ENCODE measurements at regions not wholly inside any gene's neighbourhood (a gene's known extent, or its start where the extent isn't known, plus 50 kb on each side); places are given as distances from the start of the nearest gene placed in this dataset.

- Mint-ChIP-seq H3K9me3 (ENCODE audit: insufficient read depth) (no peaks in the 10 kb centered on the region), H3K36me3 (ENCODE audit: low read depth) (no peaks in the 10 kb centered on the region), H3K27me3 (ENCODE audit: low read depth) (no peaks in the 10 kb centered on the region), H3K4me3 (no peak overlapping the region), H3K27ac (no peak overlapping the region), H3K4me1 (ENCODE audit: low read depth) (peaks cover 2% of the 10 kb centered on the region)
- ChIA-PET CTCF (no interaction called here), POLR2A (no interaction called here)
- no peak for DNase-seq
- ATAC-seq = no peak
Measured at GRCh38 chr5:39505363-39505762, 80.6 kb upstream of the DAB2 start.

- DNase-seq (no peak), ATAC-seq (no peak)
- ChIA-PET POLR2A (no interaction called here), CTCF (no interaction called here)
- no peak overlapping the region for H3K27ac Mint-ChIP-seq
- H3K27me3 Mint-ChIP-seq (ENCODE audit: low read depth) = peaks cover 7% of the 10 kb centered on the region
- no peak overlapping the region for H3K4me3 Mint-ChIP-seq
- H3K4me1 Mint-ChIP-seq (ENCODE audit: low read depth) = peaks cover 2% of the 10 kb centered on the region
- no peaks in the 10 kb centered on the region for H3K9me3 Mint-ChIP-seq (ENCODE audit: insufficient read depth)
- no peaks in the 10 kb centered on the region for H3K36me3 Mint-ChIP-seq (ENCODE audit: low read depth)
Measured at GRCh38 chr5:39503155-39503554, 78.4 kb upstream of the DAB2 start.

- H3K27ac Mint-ChIP-seq = no peak overlapping the region
- no peaks in the 10 kb centered on the region for H3K36me3 Mint-ChIP-seq (ENCODE audit: low read depth)
- ChIA-PET POLR2A (no interaction called here), CTCF (no interaction called here)
- ATAC-seq (no peak), DNase-seq (no peak)
- H3K27me3 Mint-ChIP-seq (ENCODE audit: low read depth) = peaks cover 7% of the 10 kb centered on the region
- H3K4me1 Mint-ChIP-seq (ENCODE audit: low read depth) = peaks cover 2% of the 10 kb centered on the region
- H3K4me3 Mint-ChIP-seq = no peak overlapping the region
- no peaks in the 10 kb centered on the region for H3K9me3 Mint-ChIP-seq (ENCODE audit: insufficient read depth)
Measured at GRCh38 chr5:39502704-39503103, 77.9 kb upstream of the DAB2 start.

DNA sequence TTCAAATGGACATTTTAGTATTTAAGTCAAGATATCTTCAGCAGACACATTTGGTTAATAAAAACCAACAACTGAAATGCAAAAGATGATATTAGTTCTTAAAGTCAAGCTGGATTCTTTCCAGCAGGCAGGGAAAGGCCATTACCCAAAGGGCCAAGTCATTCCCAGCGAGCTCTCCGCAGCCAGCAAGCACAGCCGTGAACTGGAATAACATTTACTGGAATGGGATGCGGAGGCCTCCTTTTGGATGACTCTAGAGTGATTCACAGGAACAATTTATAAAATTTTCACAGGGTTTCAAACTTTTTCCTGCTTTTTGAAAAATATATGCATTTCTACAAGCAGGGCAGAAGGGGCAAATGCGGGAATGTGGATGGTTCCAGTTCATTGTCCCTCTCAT, 76.6 kb upstream of the DAB2 start:
- peaks cover 7% of the 10 kb centered on the region for H3K27me3 Mint-ChIP-seq (ENCODE audit: low read depth)

GRCh38 chr5:39500551-39501175, 75.9 kb upstream of the DAB2 start:
- Mint-ChIP-seq H3K27ac (no peak overlapping the region), H3K9me3 (ENCODE audit: insufficient read depth) (no peaks in the 10 kb centered on the region), H3K27me3 (ENCODE audit: low read depth) (peaks cover 7% of the 10 kb centered on the region), H3K36me3 (ENCODE audit: low read depth) (no peaks in the 10 kb centered on the region), H3K4me3 (no peak overlapping the region), H3K4me1 (ENCODE audit: low read depth) (peaks cover 2% of the 10 kb centered on the region)
- ChIA-PET POLR2A (no interaction called here), CTCF (interaction anchor here (0.6 kb wide), 1 partner anchor 47 kb away, joined by 3 read pairs; no protein-coding TSS in a partner anchor)
- no peak for DNase-seq
- ATAC-seq = no peak

More for the DNA sequence above, 76.6 kb upstream of the DAB2 start:
- H3K9me3 Mint-ChIP-seq (ENCODE audit: insufficient read depth) = no peaks in the 10 kb centered on the region
- H3K4me3 Mint-ChIP-seq = no peak overlapping the region
- ATAC-seq (no peak), DNase-seq (no peak)
- ChIA-PET POLR2A (no interaction called here), CTCF (interaction anchor here (0.6 kb wide), 1 partner anchor 46 kb away, joined by 3 read pairs; no protein-coding TSS in a partner anchor)
- H3K4me1 Mint-ChIP-seq (ENCODE audit: low read depth) = peaks cover 2% of the 10 kb centered on the region
- no peak overlapping the region for H3K27ac Mint-ChIP-seq
- H3K36me3 Mint-ChIP-seq (ENCODE audit: low read depth) = no peaks in the 10 kb centered on the region

DNA sequence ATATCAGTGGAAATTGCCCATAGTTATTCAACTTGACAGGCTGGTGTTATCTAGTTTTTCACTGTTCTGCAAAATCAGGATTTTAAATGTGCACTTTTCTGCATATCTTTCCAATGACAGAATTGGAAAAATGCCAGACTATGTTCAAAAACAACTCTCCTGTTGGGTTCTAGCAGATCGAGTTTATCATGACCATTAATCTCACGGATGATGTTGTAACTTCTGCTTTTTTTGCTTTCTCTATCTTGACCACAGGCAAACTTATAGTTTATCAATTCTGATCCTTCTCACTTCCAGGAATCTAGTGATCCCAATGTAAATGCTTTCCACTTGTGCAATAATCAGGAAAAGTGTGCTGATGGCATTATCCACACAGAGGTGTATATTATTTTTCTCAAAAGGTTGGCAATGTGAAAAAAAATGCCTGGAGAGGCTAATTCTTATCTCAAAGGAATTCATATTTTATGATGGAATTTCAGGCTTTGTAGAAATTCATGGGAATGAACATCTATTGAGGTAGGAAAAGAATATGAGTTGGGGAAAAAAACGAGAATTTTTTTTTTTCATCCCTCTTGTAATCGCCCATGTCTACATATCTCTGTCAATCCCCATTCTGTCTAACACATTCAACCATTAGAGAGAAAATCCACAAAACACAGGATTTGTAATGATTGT, 73.6 kb upstream of the DAB2 start:
- ChIA-PET POLR2A (no interaction called here), CTCF (interaction anchor here (0.7 kb wide), 1 partner anchor 74 kb away, joined by 3 read pairs; the partner anchor contains the start of gene DAB2)
- DNase-seq (no peak), ATAC-seq (no peak)
- Mint-ChIP-seq H3K27me3 (ENCODE audit: low read depth) (peaks cover 10% of the 10 kb centered on the region), H3K27ac (no peak overlapping the region), H3K36me3 (ENCODE audit: low read depth) (no peaks in the 10 kb centered on the region), H3K4me3 (no peak overlapping the region), H3K9me3 (ENCODE audit: insufficient read depth) (no peaks in the 10 kb centered on the region), H3K4me1 (ENCODE audit: low read depth) (peaks cover 2% of the 10 kb centered on the region)

- H3K4me1 Mint-ChIP-seq (ENCODE audit: low read depth) = peaks cover 2% of the 10 kb centered on the region
- no peaks in the 10 kb centered on the region for H3K36me3 Mint-ChIP-seq (ENCODE audit: low read depth)
- ChIA-PET CTCF (interaction anchor here (0.7 kb wide), 1 partner anchor 73 kb away, joined by 3 read pairs; the partner anchor contains the start of gene DAB2), POLR2A (no interaction called here)
- peaks cover 10% of the 10 kb centered on the region for H3K27me3 Mint-ChIP-seq (ENCODE audit: low read depth)
- no peak overlapping the region for H3K27ac Mint-ChIP-seq
- ATAC-seq = no peak
- H3K4me3 Mint-ChIP-seq = no peak overlapping the region
- no peak for DNase-seq
- no peaks in the 10 kb centered on the region for H3K9me3 Mint-ChIP-seq (ENCODE audit: insufficient read depth)
Measured at GRCh38 chr5:39497322-39497721, 72.5 kb upstream of the DAB2 start.

DNA sequence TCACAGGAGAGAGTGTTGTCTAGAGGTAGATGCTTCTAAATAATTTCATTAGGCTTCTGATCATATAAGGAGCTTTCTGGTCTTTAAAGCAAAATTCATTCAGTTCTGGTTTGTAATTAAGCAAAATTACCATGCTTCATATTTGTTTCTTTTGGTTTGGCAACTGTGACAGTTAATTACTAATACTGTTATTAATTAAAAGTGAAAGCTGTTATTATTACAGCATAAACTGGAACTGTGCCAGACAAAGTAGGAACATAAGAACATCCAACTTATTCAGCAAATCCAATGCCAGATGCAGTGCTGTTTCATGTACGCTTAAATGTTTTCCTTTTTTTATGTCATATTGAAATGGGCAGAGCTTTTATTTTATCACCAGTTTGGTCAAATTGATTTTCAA, 70.4 kb upstream of the DAB2 start:
- Mint-ChIP-seq H3K36me3 (ENCODE audit: low read depth) (no peaks in the 10 kb centered on the region), H3K27me3 (ENCODE audit: low read depth) (peaks cover 10% of the 10 kb centered on the region), H3K27ac (no peak overlapping the region), H3K4me1 (ENCODE audit: low read depth) (no peaks in the 10 kb centered on the region), H3K4me3 (no peak overlapping the region), H3K9me3 (ENCODE audit: insufficient read depth) (no peaks in the 10 kb centered on the region)
- ChIA-PET CTCF (no interaction called here), POLR2A (no interaction called here)
- DNase-seq (no peak), ATAC-seq (no peak)

DNA sequence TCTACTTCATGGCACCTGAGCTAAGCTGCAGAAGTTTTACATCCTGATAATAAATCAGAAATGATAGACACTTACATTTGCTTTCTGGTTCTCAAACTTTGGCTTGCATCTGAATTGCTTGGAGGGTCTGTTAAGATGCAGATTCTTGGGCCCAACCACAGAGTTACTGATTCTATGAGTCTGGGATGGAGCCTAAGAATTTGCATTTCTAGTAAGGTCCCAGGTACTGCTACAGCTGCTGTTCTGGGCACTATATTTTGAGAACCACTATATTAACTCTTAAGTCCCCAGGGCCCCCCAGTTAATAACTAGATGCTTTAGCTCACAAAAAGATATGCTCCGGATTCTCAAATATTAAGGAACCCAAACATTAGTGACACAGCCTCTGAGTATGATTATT, 69.8 kb upstream of the DAB2 start:
- DNase-seq = no peak
- no peaks in the 10 kb centered on the region for H3K4me1 Mint-ChIP-seq (ENCODE audit: low read depth)
- no peak for ATAC-seq
- ChIA-PET CTCF (no interaction called here), POLR2A (no interaction called here)
- no peaks in the 10 kb centered on the region for H3K36me3 Mint-ChIP-seq (ENCODE audit: low read depth)
- H3K9me3 Mint-ChIP-seq (ENCODE audit: insufficient read depth) = no peaks in the 10 kb centered on the region
- peaks cover 14% of the 10 kb centered on the region for H3K27me3 Mint-ChIP-seq (ENCODE audit: low read depth)
- no peak overlapping the region for H3K27ac Mint-ChIP-seq
- H3K4me3 Mint-ChIP-seq = no peak overlapping the region

DNA sequence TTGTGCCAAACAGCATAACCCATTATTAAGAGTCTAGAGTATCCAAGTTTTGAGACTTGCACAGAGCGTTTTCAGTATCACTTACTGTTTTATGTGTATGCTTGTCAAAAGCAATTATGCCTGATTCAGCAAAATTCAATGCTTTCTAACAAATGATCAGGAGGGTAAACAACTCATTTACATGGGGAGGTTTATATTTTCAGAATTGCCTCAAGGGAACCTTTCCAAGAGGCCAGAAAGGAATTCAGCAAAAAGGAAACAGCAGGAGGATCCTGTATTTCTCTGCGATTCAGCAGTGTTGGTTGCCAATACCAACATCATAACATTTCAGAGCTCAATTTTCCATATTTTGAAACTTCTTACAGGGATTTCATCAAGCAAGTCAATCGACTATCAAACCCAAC, 69.3 kb upstream of the DAB2 start:
- no peaks in the 10 kb centered on the region for H3K9me3 Mint-ChIP-seq (ENCODE audit: insufficient read depth)
- H3K4me3 Mint-ChIP-seq = no peak overlapping the region
- ATAC-seq (no peak), DNase-seq (no peak)
- H3K36me3 Mint-ChIP-seq (ENCODE audit: low read depth) = no peaks in the 10 kb centered on the region
- ChIA-PET POLR2A (no interaction called here), CTCF (no interaction called here)
- H3K27ac Mint-ChIP-seq = no peak overlapping the region
- no peaks in the 10 kb centered on the region for H3K4me1 Mint-ChIP-seq (ENCODE audit: low read depth)
- H3K27me3 Mint-ChIP-seq (ENCODE audit: low read depth) = peaks cover 15% of the 10 kb centered on the region

DNA sequence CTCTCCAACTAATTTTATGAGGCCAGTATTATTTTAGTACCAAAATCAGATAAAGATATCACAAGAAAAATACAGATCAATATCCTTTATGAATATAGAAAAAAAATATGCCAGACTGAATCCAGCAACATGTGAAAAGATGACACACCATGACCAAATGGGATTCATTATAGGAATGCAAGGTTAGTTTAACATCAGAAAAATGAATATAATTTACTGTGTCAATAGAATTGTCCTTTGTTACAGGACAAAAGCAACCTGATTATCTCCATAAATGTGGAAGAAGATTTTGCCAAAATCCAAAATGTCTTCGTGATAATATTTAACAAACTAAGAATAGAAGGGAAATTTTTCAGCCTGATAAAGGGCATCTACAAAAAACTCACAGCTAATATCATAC, 66.4 kb upstream of the DAB2 start:
- POLR2A ChIA-PET = no interaction called here
- CTCF ChIA-PET = no interaction called here
- Mint-ChIP-seq H3K9me3 (ENCODE audit: insufficient read depth) (no peaks in the 10 kb centered on the region), H3K27me3 (ENCODE audit: low read depth) (peaks cover 9% of the 10 kb centered on the region), H3K4me3 (no peak overlapping the region), H3K27ac (no peak overlapping the region), H3K4me1 (ENCODE audit: low read depth) (no peaks in the 10 kb centered on the region), H3K36me3 (ENCODE audit: low read depth) (no peaks in the 10 kb centered on the region)
- no peak for ATAC-seq
- no peak for DNase-seq

DNA sequence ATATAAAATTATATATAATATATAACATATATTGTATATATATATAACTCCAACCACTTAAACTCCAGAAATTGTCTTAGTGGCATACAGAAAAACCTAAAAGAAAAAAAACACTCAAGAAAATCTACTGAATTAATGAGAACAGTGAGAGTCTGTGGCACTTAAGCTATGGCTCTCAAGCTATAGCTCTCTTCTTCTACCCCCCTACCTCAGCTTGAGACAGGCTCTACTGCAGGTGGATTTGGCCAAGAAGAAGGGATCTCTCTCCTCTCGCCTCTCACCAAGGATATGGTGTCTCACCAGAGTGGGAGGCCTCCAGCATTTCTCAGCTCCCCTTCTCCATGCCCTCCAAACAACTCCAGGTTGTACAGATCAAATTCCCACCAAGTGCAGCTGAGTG, 64.5 kb upstream of the DAB2 start:
- no peak overlapping the region for H3K27ac Mint-ChIP-seq
- DNase-seq = no peak
- CTCF ChIA-PET = no interaction called here
- no peaks in the 10 kb centered on the region for H3K4me1 Mint-ChIP-seq (ENCODE audit: low read depth)
- H3K36me3 Mint-ChIP-seq (ENCODE audit: low read depth) = no peaks in the 10 kb centered on the region
- no peak overlapping the region for H3K4me3 Mint-ChIP-seq
- POLR2A ChIA-PET = no interaction called here
- H3K27me3 Mint-ChIP-seq (ENCODE audit: low read depth) = peaks cover 17% of the 10 kb centered on the region
- ATAC-seq = no peak
- no peaks in the 10 kb centered on the region for H3K9me3 Mint-ChIP-seq (ENCODE audit: insufficient read depth)

GRCh38 chr5:39486790-39487189, 62.0 kb upstream of the DAB2 start:
- DNase-seq = no peak
- no peak for ATAC-seq
- Mint-ChIP-seq H3K27ac (no peak overlapping the region), H3K36me3 (ENCODE audit: low read depth) (no peaks in the 10 kb centered on the region), H3K4me3 (no peak overlapping the region), H3K4me1 (ENCODE audit: low read depth) (no peaks in the 10 kb centered on the region), H3K9me3 (ENCODE audit: insufficient read depth) (no peaks in the 10 kb centered on the region), H3K27me3 (ENCODE audit: low read depth) (peaks cover 13% of the 10 kb centered on the region)
- POLR2A ChIA-PET = no interaction called here
- CTCF ChIA-PET = interaction anchor here (1.1 to 1.6 kb wide), 3 partner anchors 11 to 111 kb away, joined by 3 to 4 read pairs (median 4); no protein-coding TSS in a partner anchor
